ENCODE measurements at regions not wholly inside any gene's neighbourhood (a gene's known extent, or its start where the extent isn't known, plus 50 kb on each side); places are given as distances from the start of the nearest gene placed in this dataset.

GRCh38 chr5:103724271-103724670 lies 161.7 kb upstream of the NUDT12 start:
- TF ChIP-seq POLR2AphosphoS5 (IDR thresholded peaks at IDR 0.05; ENCODE audit: borderline replicate concordance, low read depth, low read length) (no peak), EZH2 (IDR thresholded peaks at IDR 0.05) (no peak), FOXP2 (optimal IDR thresholded peaks at IDR 0.05; ENCODE audit: control extremely low read depth, extremely low read length, insufficient read depth) (no peak)

All from SK-N-MC (cell line).